HuH-7 (cell line): ENCODE measurements at regions not wholly inside any gene's neighbourhood (a gene's known extent, or its start where the extent isn't known, plus 50 kb on each side); places are given as distances from the start of the nearest gene placed in this dataset.
A peak's percentile ranks its signal among the peaks of the same experiment; 100 is the strongest.

ENCODE experiments used
- DNase-seq: peaks from one replicate; pipeline ENCODE4 v3.0.0; 2011; ENCODE audit warnings: low spot score

- DNase-seq = peak; percentile 69
These were observed 77.6 kb upstream of the ZNF516 start for GRCh38 chr18:76572518-76573247.

GRCh38 chr18:76571689-76572088 is 76.6 kb upstream of the ZNF516 start:
- no peak for DNase-seq

- no peak for DNase-seq
These were observed 75.8 kb upstream of the ZNF516 start for GRCh38 chr18:76570856-76571255.

- DNase-seq = no peak
These were observed 74.8 kb upstream of the ZNF516 start for GRCh38 chr18:76569644-76570419.

GRCh38 chr18:76568731-76569130 is 73.7 kb upstream of the ZNF516 start:
- DNase-seq = no peak

- no peak for DNase-seq
These were observed 72.9 kb upstream of the ZNF516 start for GRCh38 chr18:76567835-76568445.

GRCh38 chr18:76566987-76567386 is 71.9 kb upstream of the ZNF516 start:
- DNase-seq = no peak

GRCh38 chr18:76565238-76566173 is 70.5 kb upstream of the ZNF516 start:
- peak; percentile 89 for DNase-seq

- DNase-seq = no peak
These were observed 69.7 kb upstream of the ZNF516 start for GRCh38 chr18:76564655-76565237.

- DNase-seq = no peak
These were observed 69.1 kb upstream of the ZNF516 start for GRCh38 chr18:76564117-76564516.

GRCh38 chr18:76562286-76563122 is 67.5 kb upstream of the ZNF516 start:
- no peak for DNase-seq

GRCh38 chr18:76558881-76559667 is 64.0 kb upstream of the ZNF516 start:
- DNase-seq = no peak

- DNase-seq = peak; percentile 52
These were observed 62.1 kb upstream of the ZNF516 start for GRCh38 chr18:76557026-76557575.

GRCh38 chr18:76554547-76555222 is 59.6 kb upstream of the ZNF516 start:
- no peak for DNase-seq

GRCh38 chr18:76553715-76554546 is 58.9 kb upstream of the ZNF516 start:
- peak; percentile 65 for DNase-seq

- DNase-seq = no peak
These were observed 53.5 kb upstream of the ZNF516 start for GRCh38 chr18:76548541-76548940.

GRCh38 chr18:76547296-76547695 is 52.3 kb upstream of the ZNF516 start:
- DNase-seq = no peak

GRCh38 chr18:76546436-76546835 is 51.4 kb upstream of the ZNF516 start:
- no peak for DNase-seq
